HL-60 (cell line): ENCODE measurements at regions not wholly inside any gene's neighbourhood (a gene's known extent, or its start where the extent isn't known, plus 50 kb on each side); places are given as distances from the start of the nearest gene placed in this dataset.

ENCODE experiments used
- DNase-seq, 2 experiments: peaks; one replicate each; pipeline ENCODE4 v3.0.0-alpha.2; 2010 to 2020; ENCODE audit warnings: low read depth in 1 of 2, low spot score in 1 of 2
- H3K27ac ChIP-seq: fragments of 250-450 bp; sonication (Bioruptor Pico); replicated peaks from 2 replicates; pipeline ENCODE4 v1.5.1; 2020; ENCODE audit warnings: mild to moderate bottlenecking, moderate library complexity
- H3K27me3 ChIP-seq: fragments of 250-450 bp; sonication (Bioruptor Pico); 2 replicates; pipeline ENCODE4 v1.5.1; 2021; ENCODE audit warnings: mild to moderate bottlenecking, moderate library complexity; ENCODE audit not compliant: insufficient read depth, poor library complexity, severe bottlenecking
- H3K4me3 ChIP-seq: replicated peaks from 2 replicates; pipeline ENCODE4 v1.5.1; 2011; ENCODE audit warnings: mild to moderate bottlenecking, control low read depth, low read length; ENCODE audit not compliant: insufficient read depth
- CTCF ChIP-seq: IDR thresholded peaks from one replicate; pipeline ENCODE4 v1.5.1; 2011; ENCODE audit warnings: low read length, control low read depth, inconsistent platforms; ENCODE audit not compliant: insufficient read depth
- GABPA ChIP-seq: IDR thresholded peaks from 2 replicates; pipeline ENCODE4 v1.6.1; 2012; ENCODE audit warnings: low read depth
- POLR2AphosphoS5 ChIP-seq: IDR thresholded peaks from 2 replicates; pipeline ENCODE4 v1.6.1; 2012; ENCODE audit warnings: low read depth
- SPI1 ChIP-seq: IDR thresholded peaks from 2 replicates; pipeline ENCODE4 v1.6.1; 2012; ENCODE audit warnings: low read depth, mild to moderate bottlenecking, borderline replicate concordance
- TF ChIP-seq, protein P1 (sequence below): IDR thresholded peaks from 2 replicates; pipeline ENCODE4 v1.6.1; 2012; ENCODE audit warnings: low read depth; ENCODE audit not compliant: insufficient replicate concordance

GRCh38 chr5:125005266-125005665 is 258.8 kb upstream of the ZNF608 start:
- no peak for DNase-seq
- TF ChIP-seq SPI1, result peak; percentile 74
- no peak for TF ChIP-seq POLR2AphosphoS5
- TF ChIP-seq, protein P1, sequence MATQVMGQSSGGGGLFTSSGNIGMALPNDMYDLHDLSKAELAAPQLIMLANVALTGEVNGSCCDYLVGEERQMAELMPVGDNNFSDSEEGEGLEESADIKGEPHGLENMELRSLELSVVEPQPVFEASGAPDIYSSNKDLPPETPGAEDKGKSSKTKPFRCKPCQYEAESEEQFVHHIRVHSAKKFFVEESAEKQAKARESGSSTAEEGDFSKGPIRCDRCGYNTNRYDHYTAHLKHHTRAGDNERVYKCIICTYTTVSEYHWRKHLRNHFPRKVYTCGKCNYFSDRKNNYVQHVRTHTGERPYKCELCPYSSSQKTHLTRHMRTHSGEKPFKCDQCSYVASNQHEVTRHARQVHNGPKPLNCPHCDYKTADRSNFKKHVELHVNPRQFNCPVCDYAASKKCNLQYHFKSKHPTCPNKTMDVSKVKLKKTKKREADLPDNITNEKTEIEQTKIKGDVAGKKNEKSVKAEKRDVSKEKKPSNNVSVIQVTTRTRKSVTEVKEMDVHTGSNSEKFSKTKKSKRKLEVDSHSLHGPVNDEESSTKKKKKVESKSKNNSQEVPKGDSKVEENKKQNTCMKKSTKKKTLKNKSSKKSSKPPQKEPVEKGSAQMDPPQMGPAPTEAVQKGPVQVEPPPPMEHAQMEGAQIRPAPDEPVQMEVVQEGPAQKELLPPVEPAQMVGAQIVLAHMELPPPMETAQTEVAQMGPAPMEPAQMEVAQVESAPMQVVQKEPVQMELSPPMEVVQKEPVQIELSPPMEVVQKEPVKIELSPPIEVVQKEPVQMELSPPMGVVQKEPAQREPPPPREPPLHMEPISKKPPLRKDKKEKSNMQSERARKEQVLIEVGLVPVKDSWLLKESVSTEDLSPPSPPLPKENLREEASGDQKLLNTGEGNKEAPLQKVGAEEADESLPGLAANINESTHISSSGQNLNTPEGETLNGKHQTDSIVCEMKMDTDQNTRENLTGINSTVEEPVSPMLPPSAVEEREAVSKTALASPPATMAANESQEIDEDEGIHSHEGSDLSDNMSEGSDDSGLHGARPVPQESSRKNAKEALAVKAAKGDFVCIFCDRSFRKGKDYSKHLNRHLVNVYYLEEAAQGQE, result no peak
- TF ChIP-seq GABPA, result no peak
- H3K27ac ChIP-seq, result no peak overlapping the region
- no peaks in the 10 kb centered on the region for H3K27me3 ChIP-seq
- H3K4me3 ChIP-seq, result no peak overlapping the region

GRCh38 chr5:125006011-125006685 is 259.7 kb upstream of the ZNF608 start:
- no peak for DNase-seq
- Histone ChIP-seq H3K27ac (no peak overlapping the region), H3K4me3 (no peak overlapping the region), H3K27me3 (no peaks in the 10 kb centered on the region)
- TF ChIP-seq GABPA (no peak), POLR2AphosphoS5 (no peak), SPI1 (no peak), CTCF (no peak)
- TF ChIP-seq, protein P1, result no peak

DNA sequence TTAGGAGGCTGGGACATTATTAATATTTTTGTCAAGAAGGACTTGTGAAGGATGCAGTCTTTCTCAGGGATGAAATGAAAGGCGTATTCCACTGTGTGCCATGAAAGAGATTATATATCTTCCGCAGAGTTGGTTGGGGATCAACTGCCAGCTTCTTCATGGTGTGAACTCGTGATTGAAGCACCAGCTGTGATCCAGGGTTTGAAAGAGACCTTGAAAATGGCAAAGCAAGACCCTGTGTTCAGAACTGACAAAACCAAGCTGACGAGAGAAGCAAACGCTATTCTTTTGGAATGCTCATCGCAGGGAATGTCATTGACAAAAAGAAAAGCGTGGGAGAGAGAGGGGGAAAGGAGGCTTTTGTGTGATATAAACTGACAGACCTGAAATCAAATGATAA is 263.9 kb upstream of the ZNF608 start:
- no peaks in the 10 kb centered on the region for H3K27me3 ChIP-seq
- H3K27ac ChIP-seq, result no peak overlapping the region
- H3K4me3 ChIP-seq, result no peak overlapping the region
- TF ChIP-seq SPI1, result no peak
- no peak for TF ChIP-seq CTCF
- no peak for TF ChIP-seq GABPA
- TF ChIP-seq POLR2AphosphoS5, result no peak
- TF ChIP-seq, protein P1, result no peak
- no peak for DNase-seq

- TF ChIP-seq CTCF (no peak), POLR2AphosphoS5 (no peak), GABPA (no peak), SPI1 (no peak)
- TF ChIP-seq, protein P1, result no peak
- DNase-seq, result no peak
- Histone ChIP-seq H3K4me3 (no peak overlapping the region), H3K27me3 (no peaks in the 10 kb centered on the region), H3K27ac (no peak overlapping the region)
Measured at GRCh38 chr5:125011014-125011413, 264.6 kb upstream of the ZNF608 start.
